NOMO-1 treated with dmso at 0.1 percent for 144 hours (cell line): ENCODE measurements at regions not wholly inside any gene's neighbourhood (a gene's known extent, or its start where the extent isn't known, plus 50 kb on each side); places are given as distances from the start of the nearest gene placed in this dataset.
"Not testable (repeated sequence)": the region's sequence is repeated elsewhere in the genome, so short reads cannot be mapped to it uniquely, and the experiment has no call there.

Source experiments
- DNase-seq: peaks from one replicate; lab custom pipeline; 2025; ENCODE audit not compliant: unreplicated experiment; lab: John Stamatoyannopoulos, UW

DNA sequence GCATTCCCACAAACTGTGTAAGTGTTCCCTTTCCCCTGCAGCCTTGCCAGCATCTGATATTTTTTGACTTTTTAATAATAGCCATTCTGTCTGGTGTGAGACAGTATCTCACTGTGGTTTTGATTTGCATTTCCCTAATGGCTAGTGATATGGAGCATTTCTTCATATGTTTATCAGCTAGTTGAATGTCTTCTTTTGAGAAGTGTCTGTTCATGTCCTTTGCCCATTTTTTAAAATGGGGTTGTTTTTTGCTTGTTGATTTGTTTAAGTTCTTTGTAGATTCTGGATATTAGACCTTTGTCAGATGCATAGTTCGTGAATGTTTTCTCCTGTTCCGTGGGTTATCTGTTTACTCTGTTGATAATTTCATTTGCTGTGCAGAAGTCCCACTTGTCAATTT, 492.8 kb downstream of the JRKL start:
- not testable (repeated sequence) for DNase-seq

DNA sequence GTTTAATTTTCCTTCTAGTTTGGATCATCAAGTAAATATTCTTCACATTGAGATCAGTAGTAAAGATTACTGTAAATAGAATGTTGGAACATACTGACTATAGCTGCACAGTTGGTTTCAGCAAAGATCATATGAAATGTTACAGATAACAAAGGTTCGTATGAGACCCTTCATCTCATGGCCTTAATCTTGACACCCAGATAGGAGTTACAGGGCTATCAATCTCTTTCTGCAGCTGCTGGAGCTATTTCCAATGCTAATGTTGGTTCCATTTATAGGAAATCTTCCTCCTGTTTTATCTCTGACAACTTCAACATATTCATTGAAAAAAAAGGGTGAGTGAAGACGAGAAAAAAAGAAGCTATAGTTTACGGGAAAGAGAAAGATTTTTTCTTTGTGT, 495.6 kb downstream of the JRKL start:
- no peak for DNase-seq

GRCh38 chr11:96885912-96886311, 496.1 kb downstream of the JRKL start:
- DNase-seq = no peak

DNA sequence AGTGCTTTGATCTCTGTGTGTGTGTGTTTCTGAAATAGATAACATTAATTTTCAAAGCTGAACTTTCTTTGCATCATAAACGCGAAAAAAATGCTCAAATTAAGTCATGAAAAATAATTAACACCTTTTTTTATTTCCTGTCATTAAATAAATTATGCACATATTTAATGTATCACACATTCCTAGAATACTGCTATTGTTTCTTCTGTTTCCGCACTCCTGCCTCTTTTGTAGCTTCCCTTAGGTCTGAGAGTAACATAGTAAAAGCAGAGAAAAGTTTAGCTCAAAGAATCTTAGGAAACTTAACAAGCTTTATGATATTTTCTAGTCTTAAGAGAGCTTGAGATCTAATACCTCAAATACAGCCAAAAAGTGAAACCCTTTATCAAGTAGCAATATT, 504.2 kb downstream of the JRKL start:
- DNase-seq = no peak

DNA sequence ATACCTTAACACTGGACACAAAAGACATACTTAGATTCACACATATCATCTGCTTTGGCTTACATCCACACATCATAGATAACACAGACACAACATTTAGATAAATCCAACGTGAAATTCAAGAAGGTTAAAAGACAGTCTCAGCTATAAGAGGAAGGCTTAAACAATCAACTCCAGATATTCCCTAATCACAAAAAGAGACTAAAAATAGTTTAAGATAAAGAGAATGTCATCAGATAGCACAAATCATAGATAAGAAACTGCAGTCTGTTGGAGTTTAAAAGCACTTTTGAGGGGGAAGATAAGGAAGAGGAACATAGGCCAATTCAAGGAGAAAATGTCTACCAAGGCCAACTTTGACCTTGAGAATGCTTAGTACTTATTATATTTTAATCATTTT, 504.8 kb downstream of the JRKL start:
- no peak for DNase-seq

DNA sequence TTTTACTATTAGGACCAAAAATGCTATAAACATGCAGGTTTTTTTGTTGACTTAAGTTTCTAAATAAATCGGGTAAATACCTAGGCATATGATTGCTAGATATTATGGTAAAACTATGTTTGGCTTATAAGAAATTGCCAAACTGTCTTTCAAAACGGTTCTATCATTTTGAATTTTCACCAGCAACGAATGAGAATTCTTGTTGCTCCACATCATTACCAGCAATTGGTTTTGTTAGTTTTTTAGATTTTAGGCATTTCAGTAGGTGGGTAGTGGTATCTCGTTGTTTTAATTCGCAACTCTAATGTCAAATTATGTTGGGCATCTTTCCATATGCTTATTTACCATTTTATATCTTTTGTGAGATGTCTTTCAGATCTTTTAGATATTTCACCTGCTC, 510.2 kb downstream of the JRKL start:
- DNase-seq = no peak

DNA sequence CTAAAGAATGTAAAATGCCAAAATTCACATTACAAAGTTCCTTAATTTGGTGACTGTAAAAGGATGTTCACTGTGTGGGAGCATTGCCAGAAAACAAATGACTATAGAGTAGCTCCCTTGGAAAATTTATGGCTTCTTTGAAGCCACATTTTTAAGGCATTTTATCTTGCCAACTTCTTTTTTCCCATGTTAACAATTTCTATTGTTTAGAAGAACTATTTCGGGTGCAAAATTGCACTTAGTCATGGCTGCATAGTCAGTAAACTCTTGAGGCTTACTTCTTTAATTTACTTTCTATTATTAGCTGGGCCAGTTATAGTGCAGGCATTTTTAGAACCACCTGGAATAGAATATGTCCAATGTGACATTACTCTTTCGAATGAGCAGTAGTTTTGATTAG, 515.3 kb downstream of the JRKL start:
- DNase-seq = no peak

GRCh38 chr11:96905663-96906062, 515.9 kb downstream of the JRKL start:
- DNase-seq = no peak

GRCh38 chr11:96906476-96906875, 516.7 kb downstream of the JRKL start:
- DNase-seq = no peak

- DNase-seq = no peak
These were observed 536.0 kb downstream of the JRKL start for GRCh38 chr11:96925862-96926261.

DNA sequence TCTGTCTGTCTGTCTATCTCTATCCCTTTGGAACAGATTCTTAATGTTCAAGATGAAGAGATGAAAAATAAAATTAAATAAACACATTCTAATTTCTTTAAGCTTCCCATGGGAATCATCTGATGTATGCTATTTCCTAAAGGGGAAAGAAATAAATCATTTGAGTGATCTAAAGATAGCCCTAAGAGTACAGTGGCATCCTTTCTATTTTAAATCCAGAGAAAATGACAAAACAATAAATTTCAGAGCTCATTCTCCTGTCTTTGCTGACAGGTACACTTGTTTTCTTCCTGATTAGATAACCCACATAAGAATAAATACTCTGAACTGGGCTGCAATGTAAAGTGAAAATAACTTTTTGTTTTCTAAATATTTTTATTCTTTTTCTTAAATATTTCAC, 550.4 kb downstream of the JRKL start:
- DNase-seq = no peak

DNA sequence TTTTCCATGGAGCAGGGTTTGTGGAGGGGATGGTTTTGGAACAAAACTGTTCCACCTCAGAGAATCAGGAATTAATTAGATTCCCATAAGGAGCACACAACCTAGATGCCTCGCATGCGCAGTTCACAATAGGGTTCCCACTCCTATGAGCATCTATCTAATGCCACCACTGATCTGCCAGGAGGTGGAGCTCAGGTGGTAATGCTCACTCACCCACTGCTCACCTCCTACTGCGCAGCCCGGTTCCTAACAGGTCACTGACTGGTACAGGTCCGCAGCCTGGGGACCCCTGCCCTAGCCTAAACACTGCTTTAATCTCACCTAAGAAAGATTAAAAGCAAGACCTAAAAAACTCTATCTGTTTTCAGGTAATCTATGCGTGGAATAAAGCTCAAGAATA, 553.0 kb downstream of the JRKL start:
- DNase-seq = no peak

- DNase-seq = no peak
These were observed 554.2 kb downstream of the JRKL start for GRCh38 chr11:96943970-96944369.

DNA sequence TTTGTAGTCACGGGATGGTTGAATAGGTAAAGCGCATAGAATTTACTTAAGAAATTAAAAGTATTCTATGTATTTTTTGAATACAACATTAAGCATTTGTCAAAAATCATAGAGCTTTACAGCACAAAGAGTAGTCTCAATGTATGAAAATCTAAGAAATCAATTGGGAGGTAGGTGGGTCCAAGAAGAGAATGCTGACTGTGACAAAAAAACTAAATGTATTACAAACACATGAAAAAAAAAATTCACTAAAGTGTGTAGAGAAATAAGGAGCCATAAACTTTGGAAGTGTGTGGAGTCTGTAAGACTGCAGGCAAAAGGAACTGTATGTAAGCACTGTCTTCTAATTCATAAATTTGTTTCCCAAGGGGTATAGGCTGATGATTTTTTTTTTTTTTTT, 558.3 kb downstream of the JRKL start:
- DNase-seq = no peak

DNA sequence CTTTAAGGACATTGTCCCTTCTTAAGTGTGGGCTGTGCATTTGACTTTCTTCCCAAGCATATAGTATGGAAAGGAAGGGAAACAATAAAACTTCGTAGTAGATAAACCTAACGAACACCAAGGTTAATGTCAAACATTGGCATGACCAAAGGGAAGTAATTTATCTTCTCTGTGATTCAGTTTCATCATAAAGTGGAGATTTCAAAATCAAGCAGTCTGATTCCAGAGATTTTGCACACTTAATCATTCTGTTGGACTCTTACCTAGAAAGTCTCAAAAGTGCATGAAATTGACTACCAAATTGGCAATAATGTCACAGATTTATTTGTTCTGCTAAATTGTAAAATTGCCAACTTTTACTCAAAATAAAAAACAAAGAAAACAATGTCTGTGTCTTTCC, 559.7 kb downstream of the JRKL start:
- DNase-seq = no peak

- no peak for DNase-seq
These were observed 564.9 kb downstream of the JRKL start for GRCh38 chr11:96954587-96955242.

GRCh38 chr11:96960476-96960875, 570.7 kb downstream of the JRKL start:
- DNase-seq = no peak

- no peak for DNase-seq
These were observed 571.1 kb downstream of the JRKL start for GRCh38 chr11:96960926-96961325.

GRCh38 chr11:96961931-96962330, 572.1 kb downstream of the JRKL start:
- no peak for DNase-seq

DNA sequence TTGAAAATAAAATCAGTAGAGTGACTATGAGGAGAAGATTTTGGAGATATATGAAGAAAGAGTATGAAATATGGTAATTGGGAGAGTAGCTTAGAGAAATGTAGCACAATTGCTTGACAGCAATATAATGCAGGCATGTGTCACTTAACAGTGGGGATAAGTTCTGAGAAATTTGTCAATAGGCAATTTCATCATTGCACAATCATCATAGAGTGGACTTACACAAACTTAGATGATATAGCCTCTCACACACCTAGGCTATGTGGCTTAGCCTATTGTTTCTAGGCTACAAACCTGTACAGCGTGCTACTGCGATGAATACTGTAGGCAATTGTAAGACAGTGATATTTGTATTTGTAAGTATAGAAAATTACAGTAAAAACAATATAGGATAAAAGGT, 573.6 kb downstream of the JRKL start:
- no peak for DNase-seq

GRCh38 chr11:96964661-96965060, 574.8 kb downstream of the JRKL start:
- no peak for DNase-seq

- no peak for DNase-seq
These were observed 577.8 kb downstream of the JRKL start for GRCh38 chr11:96967616-96968015.

DNA sequence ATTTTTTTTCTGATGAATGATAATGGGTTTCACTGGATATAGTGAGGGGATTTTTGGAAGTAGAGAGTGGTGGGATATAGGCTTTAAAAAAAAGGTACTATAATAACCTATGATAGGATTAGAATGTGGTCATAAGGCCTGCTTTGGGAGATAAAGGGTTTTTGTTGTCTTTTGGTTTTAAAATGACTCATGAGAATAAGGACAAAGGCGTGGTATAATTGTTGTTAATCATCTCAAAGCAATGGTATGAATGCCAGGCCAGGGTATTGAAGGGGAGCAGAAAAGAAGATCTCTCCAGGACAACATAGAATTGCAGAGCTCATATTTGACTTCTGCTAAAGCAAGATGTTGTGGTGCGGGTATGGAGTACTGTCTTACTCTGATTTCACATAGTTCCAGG, 579.4 kb downstream of the JRKL start:
- no peak for DNase-seq

DNA sequence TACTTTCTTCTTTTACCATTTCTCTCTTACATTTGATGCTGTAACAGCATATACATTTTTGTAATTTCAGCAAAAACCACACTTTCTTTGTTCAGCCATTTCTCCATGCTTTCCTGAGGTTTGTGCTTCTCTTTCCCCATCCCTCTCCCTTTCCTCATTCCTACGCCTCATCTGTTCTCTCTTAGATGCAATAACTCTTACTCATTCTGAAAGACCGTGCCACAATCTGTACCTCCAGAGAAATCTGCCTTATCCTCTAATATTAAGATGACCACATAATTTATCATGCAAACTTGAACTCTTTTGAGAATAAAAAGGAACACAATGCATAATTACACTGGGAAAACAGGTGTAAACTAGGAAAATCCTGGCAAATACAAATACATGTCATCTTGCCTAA, 588.9 kb downstream of the JRKL start:
- DNase-seq = no peak
